Epithelial cell of proximal tubule (primary cell): ENCODE measurements at regions not wholly inside any gene's neighbourhood (a gene's known extent, or its start where the extent isn't known, plus 50 kb on each side); places are given as distances from the start of the nearest gene placed in this dataset.

Experiments
- DNase-seq: peaks from one replicate; pipeline ENCODE4 v3.0.0-alpha.2; 2011; ENCODE audit warnings: low read depth
- H3K4me3 ChIP-seq: 2 replicates; pipeline ENCODE4 v1.5.1; 2011; ENCODE audit warnings: low read depth, mild to moderate bottlenecking, low read length
- TF ChIP-seq, protein P1 (sequence below): conservative IDR thresholded peaks from 2 replicates; pipeline ENCODE4 v1.5.1; 2012; ENCODE audit warnings: low read depth, mild to moderate bottlenecking, low read length

DNA sequence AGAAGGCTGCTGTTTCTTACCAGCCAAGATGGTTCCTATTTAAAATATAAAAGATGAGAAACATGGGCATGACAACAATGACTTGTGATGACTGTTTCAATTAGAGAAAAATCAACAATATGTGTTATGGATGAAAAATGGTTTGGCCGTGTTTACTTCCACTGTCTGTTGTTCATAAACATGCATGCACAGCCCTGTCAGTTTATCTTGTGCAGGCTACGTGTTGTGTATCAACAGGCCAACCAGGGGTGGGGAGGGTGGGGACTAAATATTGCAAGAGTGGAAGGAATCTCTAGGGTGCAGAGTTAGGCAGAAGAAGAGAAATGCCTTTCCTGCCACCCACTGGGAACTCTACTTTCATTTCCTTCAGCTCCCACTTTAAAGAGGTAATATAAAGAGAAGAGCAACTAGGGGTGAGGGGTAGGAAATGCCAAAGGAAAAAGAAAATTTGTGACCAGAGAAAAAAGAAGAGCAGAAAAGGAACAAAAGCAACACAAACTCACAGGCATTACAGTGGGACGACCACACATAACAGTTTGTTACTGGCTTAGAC, 116.8 kb upstream of the MEIS1 start:
- TF ChIP-seq, protein P1, sequence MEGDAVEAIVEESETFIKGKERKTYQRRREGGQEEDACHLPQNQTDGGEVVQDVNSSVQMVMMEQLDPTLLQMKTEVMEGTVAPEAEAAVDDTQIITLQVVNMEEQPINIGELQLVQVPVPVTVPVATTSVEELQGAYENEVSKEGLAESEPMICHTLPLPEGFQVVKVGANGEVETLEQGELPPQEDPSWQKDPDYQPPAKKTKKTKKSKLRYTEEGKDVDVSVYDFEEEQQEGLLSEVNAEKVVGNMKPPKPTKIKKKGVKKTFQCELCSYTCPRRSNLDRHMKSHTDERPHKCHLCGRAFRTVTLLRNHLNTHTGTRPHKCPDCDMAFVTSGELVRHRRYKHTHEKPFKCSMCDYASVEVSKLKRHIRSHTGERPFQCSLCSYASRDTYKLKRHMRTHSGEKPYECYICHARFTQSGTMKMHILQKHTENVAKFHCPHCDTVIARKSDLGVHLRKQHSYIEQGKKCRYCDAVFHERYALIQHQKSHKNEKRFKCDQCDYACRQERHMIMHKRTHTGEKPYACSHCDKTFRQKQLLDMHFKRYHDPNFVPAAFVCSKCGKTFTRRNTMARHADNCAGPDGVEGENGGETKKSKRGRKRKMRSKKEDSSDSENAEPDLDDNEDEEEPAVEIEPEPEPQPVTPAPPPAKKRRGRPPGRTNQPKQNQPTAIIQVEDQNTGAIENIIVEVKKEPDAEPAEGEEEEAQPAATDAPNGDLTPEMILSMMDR: no peak
- DNase-seq: no peak
- H3K4me3 ChIP-seq: no peak overlapping the region

DNA sequence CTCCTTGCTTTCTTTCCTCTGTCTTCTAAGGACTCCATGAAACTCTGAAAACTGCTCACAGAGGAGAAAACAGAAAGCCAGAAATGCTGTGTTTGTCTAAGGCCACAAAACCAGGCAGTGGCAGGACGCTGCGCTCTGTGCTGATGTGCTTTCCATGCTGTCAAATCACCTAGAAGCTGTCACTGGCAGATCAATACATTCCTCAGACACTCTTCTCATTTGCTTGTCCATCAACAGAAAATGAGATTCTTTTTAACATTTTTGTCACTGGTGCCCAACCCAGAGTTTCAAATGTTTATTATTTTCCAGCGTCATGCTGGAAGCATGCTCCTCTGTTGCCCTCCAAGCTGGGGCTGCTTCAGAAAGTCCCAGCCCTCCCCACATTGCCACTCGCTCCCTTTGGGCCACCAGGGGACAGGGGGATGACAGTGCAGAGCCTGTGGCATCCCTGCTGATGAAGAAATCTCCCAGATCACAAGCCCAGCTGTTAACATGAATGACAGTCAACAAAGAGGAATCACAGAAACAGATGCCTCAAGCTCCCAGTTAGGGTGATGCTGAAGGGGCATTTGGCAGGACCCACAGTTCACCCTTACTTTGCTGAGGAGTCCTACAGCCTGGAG, 117.5 kb upstream of the MEIS1 start:
- DNase-seq: no peak
- H3K4me3 ChIP-seq: no peak overlapping the region
- TF ChIP-seq, protein P1: no peak

DNA sequence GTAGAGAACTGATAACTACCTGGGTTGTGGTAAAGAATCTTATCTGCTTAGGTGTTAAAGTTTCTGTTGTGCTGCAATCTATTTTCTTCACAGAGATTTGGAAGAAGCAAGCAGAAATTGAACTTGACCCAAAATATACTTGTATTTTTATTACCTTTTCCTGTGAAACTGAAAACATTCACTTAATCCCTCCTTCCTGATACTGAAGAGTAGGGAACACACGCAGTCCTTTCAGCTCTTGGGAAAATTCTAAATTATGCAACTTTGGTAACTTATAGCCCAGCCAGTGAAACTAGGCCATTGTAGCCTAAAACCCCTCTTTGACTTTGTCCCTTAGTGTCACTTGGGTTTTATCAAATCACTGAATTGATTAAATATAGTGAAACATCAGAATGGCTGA, 128.4 kb upstream of the MEIS1 start:
- TF ChIP-seq, protein P1: no peak
- no peak for DNase-seq
- H3K4me3 ChIP-seq: no peak overlapping the region

DNA sequence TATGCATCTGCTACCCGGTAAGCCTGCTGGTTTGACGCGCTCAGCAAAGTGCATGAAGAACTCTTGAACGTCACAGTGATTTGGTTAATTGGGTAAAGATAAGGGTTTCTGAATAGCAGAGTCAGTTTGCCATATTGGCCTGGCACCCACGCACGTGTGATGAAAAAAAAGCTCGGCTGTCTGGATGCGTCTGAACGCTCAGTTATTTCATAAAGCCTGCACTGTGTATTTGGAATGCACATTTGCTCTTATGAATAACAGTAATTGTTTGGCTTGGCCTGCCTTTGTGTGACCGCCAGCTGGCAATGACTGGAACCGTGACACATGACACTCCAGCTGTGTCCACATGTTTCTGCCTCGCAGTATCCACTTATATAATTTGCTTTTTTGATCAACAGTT, 129.2 kb upstream of the MEIS1 start:
- no peak for DNase-seq
- no peak overlapping the region for H3K4me3 ChIP-seq
- TF ChIP-seq, protein P1: no peak

DNA sequence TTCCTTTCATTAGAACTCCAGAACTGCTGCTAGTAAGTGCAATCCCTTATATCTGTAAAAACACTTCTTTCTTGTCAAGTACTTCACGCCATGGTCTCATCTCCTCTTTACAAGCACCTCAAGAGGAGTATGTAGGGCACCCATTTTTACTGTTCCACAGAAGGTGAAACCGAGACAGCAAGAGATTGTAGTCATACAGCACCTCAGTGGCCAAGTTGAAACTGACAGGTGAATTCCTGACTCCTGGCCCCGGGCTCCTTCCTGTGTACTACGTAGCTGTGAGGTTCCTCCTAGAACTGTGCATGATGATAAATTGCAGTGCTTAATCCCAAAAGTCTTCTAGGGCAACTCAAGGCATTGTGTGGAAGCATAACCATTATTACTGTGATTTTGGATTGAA, 131.5 kb upstream of the MEIS1 start:
- H3K4me3 ChIP-seq: no peak overlapping the region
- TF ChIP-seq, protein P1: no peak
- DNase-seq: no peak

DNA sequence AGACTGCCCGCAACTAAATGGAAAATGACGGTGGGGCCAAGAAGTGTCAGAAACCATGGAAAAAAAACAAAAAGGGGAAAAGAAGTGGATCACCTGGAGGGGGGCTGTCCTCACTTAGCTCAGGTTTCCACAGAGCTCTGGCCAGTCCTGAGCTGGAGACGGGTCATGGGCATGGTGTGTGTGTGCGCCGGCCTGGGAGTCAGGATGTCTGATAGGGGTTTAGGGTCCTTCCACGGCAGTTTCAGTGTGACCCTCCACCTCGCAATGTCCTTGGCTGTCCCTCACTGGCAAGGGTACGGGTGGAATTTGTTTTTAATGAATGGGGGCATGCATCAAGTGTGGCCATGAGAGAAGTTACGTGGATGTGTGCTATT, 133.2 kb upstream of the MEIS1 start:
- TF ChIP-seq, protein P1: no peak
- no peak for DNase-seq
- H3K4me3 ChIP-seq: no peak overlapping the region
